Progenitor cell of endocrine pancreas (in vitro differentiated cells): ENCODE measurements at regions not wholly inside any gene's neighbourhood (a gene's known extent, or its start where the extent isn't known, plus 50 kb on each side); places are given as distances from the start of the nearest gene placed in this dataset.

Experiments
- DNase-seq: peaks from one replicate; pipeline ENCODE4 v3.0.0; 2021; ENCODE audit warnings: low spot score; ENCODE audit not compliant: unreplicated experiment
- H3K27ac Mint-ChIP-seq: 2 replicates; pipeline ENCODE4 v1.8.0; 2021; ENCODE audit warnings: mild to moderate bottlenecking, moderate library complexity, mixed read lengths
- H3K27me3 Mint-ChIP-seq: 2 replicates; pipeline ENCODE4 v1.8.0; 2021; ENCODE audit warnings: mixed read lengths
- H3K36me3 Mint-ChIP-seq: 2 replicates; pipeline ENCODE4 v1.8.0; 2022; ENCODE audit warnings: mixed read lengths; ENCODE audit not compliant: insufficient read depth
- H3K4me1 Mint-ChIP-seq: 2 replicates; pipeline ENCODE4 v1.8.0; 2021; ENCODE audit warnings: low read depth, mixed read lengths
- H3K4me3 Mint-ChIP-seq: 2 replicates; pipeline ENCODE4 v1.8.0; 2021; ENCODE audit warnings: low read depth, mild to moderate bottlenecking, moderate library complexity, mixed read lengths
- H3K9me3 Mint-ChIP-seq: 2 replicates; pipeline ENCODE4 v1.8.0; 2021; ENCODE audit warnings: low read depth, mixed read lengths
- CTCF ChIP-seq: fragments of 200-600 bp; sonication (generic); IDR thresholded peaks from one replicate; pipeline ENCODE4 v1.5.0; 2021; ENCODE audit warnings: antibody characterized with exemption, mild to moderate bottlenecking; ENCODE audit not compliant: unreplicated experiment

DNA sequence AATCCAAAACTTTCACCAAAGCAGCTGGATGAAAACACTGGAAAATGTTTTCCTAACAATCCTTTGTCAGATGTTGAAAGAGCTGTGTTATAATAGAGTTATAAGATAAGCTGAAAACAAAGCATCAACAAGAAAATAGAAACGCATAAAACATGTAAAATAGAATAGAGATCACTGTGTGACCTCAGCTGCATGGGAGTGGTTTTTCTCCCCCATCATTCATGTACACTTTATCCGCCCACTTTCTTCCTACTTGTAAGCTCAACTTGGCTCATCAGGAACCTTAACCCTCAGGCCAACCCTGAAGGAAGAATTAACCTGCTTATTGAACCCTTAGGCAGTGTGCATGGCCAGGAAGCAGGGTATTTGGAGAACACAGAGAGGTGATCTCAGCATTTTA is 238.5 kb upstream of the PMFBP1 start:
- TF ChIP-seq CTCF: no peak
- Mint-ChIP-seq H3K27me3 (no peaks in the 10 kb centered on the region), H3K4me3 (no peak overlapping the region), H3K36me3 (peaks cover 6% of the 10 kb centered on the region), H3K4me1 (peaks cover 8% of the 10 kb centered on the region), H3K27ac (no peak overlapping the region), H3K9me3 (peaks cover 10% of the 10 kb centered on the region)
- no peak for DNase-seq

DNA sequence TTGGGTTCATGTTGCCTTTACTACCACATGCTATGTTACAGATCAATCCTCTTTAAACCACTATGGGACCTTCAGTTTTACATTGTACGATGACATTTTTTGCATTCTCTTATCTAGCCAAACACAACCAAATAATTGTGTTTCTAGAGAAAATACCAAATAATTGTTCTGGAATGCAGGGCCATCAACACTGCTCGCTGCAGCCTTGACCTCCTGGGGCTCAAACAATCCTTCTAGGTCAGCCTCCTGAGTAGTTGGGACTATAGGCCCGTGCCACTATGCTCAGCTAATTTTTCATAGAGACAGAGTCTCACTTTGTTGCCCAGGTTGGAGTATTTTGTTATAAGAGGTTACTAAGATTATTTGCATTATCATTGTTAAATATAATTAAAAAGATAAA is 237.5 kb upstream of the PMFBP1 start:
- no peak overlapping the region for H3K4me3 Mint-ChIP-seq
- no peak for TF ChIP-seq CTCF
- H3K36me3 Mint-ChIP-seq: peaks cover 5% of the 10 kb centered on the region
- H3K27me3 Mint-ChIP-seq: no peaks in the 10 kb centered on the region
- no peak overlapping the region for H3K27ac Mint-ChIP-seq
- DNase-seq: no peak
- H3K9me3 Mint-ChIP-seq: peaks cover 10% of the 10 kb centered on the region
- H3K4me1 Mint-ChIP-seq: peaks cover 3% of the 10 kb centered on the region

- Mint-ChIP-seq H3K36me3 (peaks cover 5% of the 10 kb centered on the region), H3K4me3 (no peak overlapping the region), H3K4me1 (peaks cover 3% of the 10 kb centered on the region), H3K9me3 (peaks cover 17% of the 10 kb centered on the region), H3K27me3 (no peaks in the 10 kb centered on the region), H3K27ac (no peak overlapping the region)
- TF ChIP-seq CTCF: no peak
- DNase-seq: no peak
These were observed 234.4 kb upstream of the PMFBP1 start for GRCh38 chr16:72406390-72406789.

DNA sequence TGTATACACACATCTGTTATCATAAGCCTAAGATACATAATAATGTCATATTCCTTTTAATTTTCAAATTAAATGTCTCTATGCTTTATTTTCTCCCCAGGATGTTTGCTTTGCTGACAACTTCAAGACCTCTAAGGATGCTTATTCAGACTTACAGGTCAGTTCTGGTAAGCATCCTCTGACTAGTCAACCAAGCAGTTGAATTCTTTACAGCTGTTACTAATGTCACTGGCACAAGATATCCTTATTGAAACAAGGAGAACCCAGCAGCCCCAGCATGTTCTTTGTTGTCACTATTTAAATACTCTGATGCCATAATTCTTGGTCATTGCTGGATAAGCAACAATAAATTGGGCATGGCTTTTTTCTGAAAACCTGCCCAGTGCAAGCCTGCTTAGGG is 232.3 kb upstream of the PMFBP1 start:
- no peak overlapping the region for H3K27ac Mint-ChIP-seq
- H3K9me3 Mint-ChIP-seq: peaks cover 17% of the 10 kb centered on the region
- H3K36me3 Mint-ChIP-seq: peaks cover 5% of the 10 kb centered on the region
- no peak for TF ChIP-seq CTCF
- no peak overlapping the region for H3K4me3 Mint-ChIP-seq
- H3K27me3 Mint-ChIP-seq: no peaks in the 10 kb centered on the region
- no peak for DNase-seq
- peaks cover 3% of the 10 kb centered on the region for H3K4me1 Mint-ChIP-seq

DNA sequence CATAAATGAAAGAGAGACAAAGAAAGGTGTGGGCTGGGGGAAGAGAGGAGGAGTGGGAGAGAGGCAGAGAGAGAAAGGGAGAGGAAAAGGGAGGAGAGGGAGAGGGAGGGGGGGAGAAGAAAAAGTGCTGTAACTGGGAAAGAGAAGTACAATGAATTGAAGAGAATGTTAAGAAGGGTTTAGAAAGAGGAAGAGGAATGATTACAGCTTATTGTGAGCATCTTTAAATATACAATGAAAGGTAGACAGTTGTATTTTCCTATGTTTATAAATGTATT is 229.1 kb upstream of the PMFBP1 start:
- Mint-ChIP-seq H3K9me3 (peaks cover 13% of the 10 kb centered on the region), H3K27ac (no peak overlapping the region), H3K4me1 (peaks cover 2% of the 10 kb centered on the region), H3K36me3 (peaks cover 1% of the 10 kb centered on the region), H3K27me3 (no peaks in the 10 kb centered on the region), H3K4me3 (no peak overlapping the region)
- DNase-seq: no peak
- no peak for TF ChIP-seq CTCF
